Rectal smooth muscle tissue (tissue), 1 donor: ENCODE measurements at regions not wholly inside any gene's neighbourhood (a gene's known extent, or its start where the extent isn't known, plus 50 kb on each side); places are given as distances from the start of the nearest gene placed in this dataset.
"Not testable (repeated sequence)": the region's sequence is repeated elsewhere in the genome, so short reads cannot be mapped to it uniquely, and the experiment has no call there.

Experiments used
- H3K27ac ChIP-seq: one replicate; pipeline ENCODE4 v1.7.0; 2013; ENCODE audit warnings: low read depth, low read length, inconsistent platforms
- H3K27me3 ChIP-seq: one replicate; pipeline ENCODE4 v1.7.0; 2013; ENCODE audit warnings: low read length; ENCODE audit not compliant: control insufficient read depth, insufficient read depth
- H3K36me3 ChIP-seq: one replicate; pipeline ENCODE4 v1.7.0; 2013; ENCODE audit warnings: low read length; ENCODE audit not compliant: control insufficient read depth, insufficient read depth
- H3K4me1 ChIP-seq: one replicate; pipeline ENCODE4 v1.7.0; 2013; ENCODE audit warnings: low read length; ENCODE audit not compliant: control insufficient read depth, insufficient read depth
- H3K4me3 ChIP-seq: one replicate; pipeline ENCODE4 v1.7.0; 2013; ENCODE audit warnings: low read length
- H3K9ac ChIP-seq: one replicate; pipeline ENCODE4 v1.7.0; 2013; ENCODE audit warnings: low read length

GRCh38 chr1:61028136-61028535, 54.2 kb upstream of the NFIA start:
- Histone ChIP-seq H3K4me3 (no peak overlapping the region), H3K27me3 (no peaks in the 10 kb centered on the region), H3K9ac (no peak overlapping the region), H3K36me3 (no peaks in the 10 kb centered on the region), H3K27ac (no peak overlapping the region), H3K4me1 (no peaks in the 10 kb centered on the region)

- H3K9ac ChIP-seq, H3K27me3 ChIP-seq, H3K27ac ChIP-seq, H3K36me3 ChIP-seq, H3K4me1 ChIP-seq, H3K4me3 ChIP-seq: not testable (repeated sequence)
Measured at GRCh38 chr1:61018068-61018467, 64.3 kb upstream of the NFIA start.

- H3K36me3 ChIP-seq, result no peaks in the 10 kb centered on the region
- H3K27ac ChIP-seq, result no peak overlapping the region
- no peaks in the 10 kb centered on the region for H3K27me3 ChIP-seq
- H3K9ac ChIP-seq, result no peak overlapping the region
- no peaks in the 10 kb centered on the region for H3K4me1 ChIP-seq
- H3K4me3 ChIP-seq, result no peak overlapping the region
Measured at GRCh38 chr1:61017651-61018050, 64.7 kb upstream of the NFIA start.

- no peak overlapping the region for H3K27ac ChIP-seq
- no peaks in the 10 kb centered on the region for H3K36me3 ChIP-seq
- H3K9ac ChIP-seq, result no peak overlapping the region
- H3K4me3 ChIP-seq, result no peak overlapping the region
- no peaks in the 10 kb centered on the region for H3K27me3 ChIP-seq
- no peaks in the 10 kb centered on the region for H3K4me1 ChIP-seq
Measured at GRCh38 chr1:61013946-61014667, 68.3 kb upstream of the NFIA start.

- Histone ChIP-seq H3K4me3 (no peak overlapping the region), H3K4me1 (no peaks in the 10 kb centered on the region), H3K36me3 (no peaks in the 10 kb centered on the region), H3K27ac (no peak overlapping the region), H3K27me3 (no peaks in the 10 kb centered on the region), H3K9ac (no peak overlapping the region)
Measured at GRCh38 chr1:61013189-61013945, 69.0 kb upstream of the NFIA start.

GRCh38 chr1:61012341-61012761, 70.0 kb upstream of the NFIA start:
- no peak overlapping the region for H3K9ac ChIP-seq
- H3K4me1 ChIP-seq, result no peaks in the 10 kb centered on the region
- no peak overlapping the region for H3K4me3 ChIP-seq
- H3K27me3 ChIP-seq, result no peaks in the 10 kb centered on the region
- H3K27ac ChIP-seq, result no peak overlapping the region
- H3K36me3 ChIP-seq, result no peaks in the 10 kb centered on the region

- no peak overlapping the region for H3K9ac ChIP-seq
- no peak overlapping the region for H3K4me3 ChIP-seq
- H3K27ac ChIP-seq, result no peak overlapping the region
- no peaks in the 10 kb centered on the region for H3K36me3 ChIP-seq
- no peaks in the 10 kb centered on the region for H3K27me3 ChIP-seq
- no peaks in the 10 kb centered on the region for H3K4me1 ChIP-seq
Measured at GRCh38 chr1:61011561-61012263, 70.6 kb upstream of the NFIA start.

- Histone ChIP-seq H3K36me3 (no peaks in the 10 kb centered on the region), H3K9ac (no peak overlapping the region), H3K27me3 (no peaks in the 10 kb centered on the region)
Measured at GRCh38 chr1:61007534-61008364, 74.6 kb upstream of the NFIA start.

GRCh38 chr1:61005614-61006580, 76.5 kb upstream of the NFIA start:
- Histone ChIP-seq H3K4me1 (no peaks in the 10 kb centered on the region), H3K27ac (no peak overlapping the region)

More at GRCh38 chr1:61007534-61008364, 74.6 kb upstream of the NFIA start:
- no peaks in the 10 kb centered on the region for H3K4me1 ChIP-seq
- no peak overlapping the region for H3K27ac ChIP-seq
- H3K4me3 ChIP-seq, result no peak overlapping the region

GRCh38 chr1:61004262-61005003, 77.9 kb upstream of the NFIA start:
- H3K4me3 ChIP-seq, result no peak overlapping the region
- no peaks in the 10 kb centered on the region for H3K36me3 ChIP-seq
- H3K4me1 ChIP-seq, result no peaks in the 10 kb centered on the region
- no peak overlapping the region for H3K27ac ChIP-seq
- H3K9ac ChIP-seq, result no peak overlapping the region
- no peaks in the 10 kb centered on the region for H3K27me3 ChIP-seq

More at GRCh38 chr1:61005614-61006580, 76.5 kb upstream of the NFIA start:
- Histone ChIP-seq H3K9ac (no peak overlapping the region), H3K36me3 (no peaks in the 10 kb centered on the region), H3K4me3 (no peak overlapping the region), H3K27me3 (no peaks in the 10 kb centered on the region)

- Histone ChIP-seq H3K27ac (no peak overlapping the region), H3K9ac (no peak overlapping the region), H3K36me3 (no peaks in the 10 kb centered on the region), H3K27me3 (no peaks in the 10 kb centered on the region), H3K4me1 (no peaks in the 10 kb centered on the region), H3K4me3 (no peak overlapping the region)
Measured at GRCh38 chr1:61000327-61000726, 82.0 kb upstream of the NFIA start.
